Fibroblast of lung (primary cell): ENCODE measurements at regions not wholly inside any gene's neighbourhood (a gene's known extent, or its start where the extent isn't known, plus 50 kb on each side); places are given as distances from the start of the nearest gene placed in this dataset.

Experiments used
- DNase-seq, 2 donors: peaks; one replicate each; pipeline versions ENCODE4 v3.0.0 to v3.0.0-alpha.2; 2010; ENCODE audit warnings: low read depth in 2 of 2
- H2AFZ ChIP-seq: 2 replicates; pipeline ENCODE4 v1.5.1; 2012; ENCODE audit warnings: low read length, control low read depth, inconsistent platforms
- H3K27ac ChIP-seq: 2 replicates; pipeline ENCODE4 v1.5.1; 2011; ENCODE audit warnings: low read length, control low read depth; ENCODE audit not compliant: insufficient read depth
- H3K27me3 ChIP-seq: 2 replicates; pipeline ENCODE4 v1.5.1; 2011; ENCODE audit warnings: mild to moderate bottlenecking, low read length; ENCODE audit not compliant: control insufficient read depth, insufficient read depth
- H3K36me3 ChIP-seq: 2 replicates; pipeline ENCODE4 v1.5.1; 2011; ENCODE audit warnings: low read length; ENCODE audit not compliant: control insufficient read depth, insufficient read depth
- H3K4me1 ChIP-seq: 2 replicates; pipeline ENCODE4 v1.5.1; 2011; ENCODE audit warnings: low read length; ENCODE audit not compliant: control insufficient read depth, insufficient read depth; ENCODE audit errors: extremely low read depth
- H3K4me2 ChIP-seq: 2 replicates; pipeline ENCODE4 v1.5.1; 2011; ENCODE audit warnings: low read length, control low read depth; ENCODE audit not compliant: insufficient read depth; ENCODE audit errors: extremely low read depth
- H3K4me3 ChIP-seq, 4 experiments: fragments of 200-600 bp in 1 of 4; sonication (generic) in 1 of 4; replicated peaks in 1 of 4; 2 replicates each; pipeline ENCODE4 v1.5.1; 2011 to 2016; ENCODE audit warnings: low read length in 4 of 4, low read depth in 3 of 4, mild to moderate bottlenecking in 3 of 4, control low read depth in 2 of 4, inconsistent platforms in 1 of 4, mixed read lengths in 1 of 4; ENCODE audit not compliant: insufficient read depth in 1 of 4; ENCODE audit errors: control extremely low read depth in 1 of 4
- H3K79me2 ChIP-seq: 2 replicates; pipeline ENCODE4 v1.5.1; 2012; ENCODE audit warnings: mild to moderate bottlenecking, low read length, inconsistent platforms; ENCODE audit not compliant: control insufficient read depth, insufficient read depth
- H3K9ac ChIP-seq: 2 replicates; pipeline ENCODE4 v1.5.1; 2011; ENCODE audit warnings: mild to moderate bottlenecking, low read length, control low read depth; ENCODE audit not compliant: insufficient read depth
- H3K9me3 ChIP-seq: 2 replicates; pipeline ENCODE4 v1.5.1; 2012; ENCODE audit warnings: low read depth, low read length; ENCODE audit not compliant: control insufficient read depth, insufficient read depth
- H4K20me1 ChIP-seq: 2 replicates; pipeline ENCODE4 v1.5.1; 2011; ENCODE audit warnings: low read length; ENCODE audit not compliant: control insufficient read depth, insufficient read depth; ENCODE audit errors: extremely low read depth
- CTCF ChIP-seq, 2 donors: IDR thresholded peaks in 1 of 2; conservative IDR thresholded peaks in 1 of 2; 1 replicate in 1 of 2; 2 replicates in 1 of 2; pipeline ENCODE4 v1.5.1; 2011 to 2012; ENCODE audit warnings: low read length in 2 of 2, control low read depth in 1 of 2, inconsistent platforms in 1 of 2, low read depth in 1 of 2, mild to moderate bottlenecking in 1 of 2
- EZH2 ChIP-seq: IDR thresholded peaks from 2 replicates; pipeline ENCODE4 v1.5.1; 2012; ENCODE audit warnings: low read length, control low read depth, mild to moderate bottlenecking; ENCODE audit errors: missing control alignments

DNA sequence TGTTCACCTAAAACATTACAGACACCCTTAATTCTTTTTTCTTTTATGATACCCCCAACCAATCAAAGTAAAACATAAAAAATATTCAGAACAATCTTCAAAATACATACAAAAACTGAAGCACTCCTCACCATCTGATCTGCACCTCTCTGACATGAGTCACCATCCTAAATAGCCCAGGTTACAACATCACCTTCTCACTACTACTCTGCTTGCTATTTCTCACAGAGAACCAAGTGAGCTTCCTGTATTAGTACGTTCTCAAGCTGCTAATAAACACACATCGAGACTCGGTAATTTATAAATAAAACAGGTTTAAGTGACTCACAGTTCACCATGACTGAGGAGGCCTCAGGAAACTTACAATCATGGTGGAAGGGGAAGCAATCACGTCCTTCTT is 183.5 kb downstream of the CBLN2 start:
- Histone ChIP-seq H3K9me3 (no peaks in the 10 kb centered on the region), H3K79me2 (no peaks in the 10 kb centered on the region), H3K4me1 (no peaks in the 10 kb centered on the region), H3K27me3 (no peaks in the 10 kb centered on the region), H2AFZ (no peak overlapping the region), H4K20me1 (no peaks in the 10 kb centered on the region), H3K36me3 (no peaks in the 10 kb centered on the region), H3K9ac (no peak overlapping the region), H3K27ac (no peak overlapping the region), H3K4me2 (no peak overlapping the region), H3K4me3 (no peak overlapping the region)
- TF ChIP-seq EZH2 (no peak), CTCF (conservative IDR thresholded peaks at IDR 0.05 in 1 of 2, IDR thresholded peaks at IDR 0.05 in 1 of 2; ENCODE audit: low read depth in 1 of 2, low read length in 2 of 2) (no peak)
- DNase-seq = no peak

- Histone ChIP-seq H3K4me2 (no peak overlapping the region), H3K27me3 (no peaks in the 10 kb centered on the region), H3K79me2 (no peaks in the 10 kb centered on the region), H3K36me3 (no peaks in the 10 kb centered on the region), H3K4me1 (no peaks in the 10 kb centered on the region), H3K9ac (no peak overlapping the region), H3K27ac (no peak overlapping the region), H2AFZ (no peak overlapping the region), H3K9me3 (no peaks in the 10 kb centered on the region), H3K4me3 (no peak overlapping the region), H4K20me1 (no peaks in the 10 kb centered on the region)
- peak in 1 of 2 donors; percentile 11 for DNase-seq
- TF ChIP-seq CTCF (conservative IDR thresholded peaks at IDR 0.05 in 1 of 2, IDR thresholded peaks at IDR 0.05 in 1 of 2; ENCODE audit: low read depth in 1 of 2, low read length in 2 of 2) = no peak
- no peak for TF ChIP-seq EZH2
Observed at GRCh38 chr18:72342933-72343332, 201.2 kb downstream of the CBLN2 start.

DNA sequence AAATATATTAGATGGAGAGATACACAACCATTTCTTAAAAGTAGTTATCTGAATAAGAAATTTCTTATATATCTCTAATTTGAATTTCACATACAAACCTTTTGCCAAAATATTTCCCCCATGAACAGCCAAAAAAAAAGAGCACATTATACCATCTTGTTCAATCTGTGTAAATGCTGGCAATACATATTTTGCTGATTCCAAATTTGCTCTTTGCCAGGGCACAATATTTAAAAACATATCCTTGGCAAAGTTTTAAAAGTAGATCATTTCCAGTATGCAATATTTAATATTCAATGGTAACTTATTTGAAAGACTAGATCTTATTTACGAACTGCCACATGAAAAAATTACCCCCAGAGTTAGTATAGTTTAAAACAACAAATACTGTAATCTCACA is 204.2 kb downstream of the CBLN2 start:
- no peak overlapping the region for H3K4me2 ChIP-seq
- DNase-seq = no peak
- H3K79me2 ChIP-seq = no peaks in the 10 kb centered on the region
- H3K4me3 ChIP-seq = no peak overlapping the region
- H3K27ac ChIP-seq = no peak overlapping the region
- no peaks in the 10 kb centered on the region for H3K27me3 ChIP-seq
- no peaks in the 10 kb centered on the region for H3K4me1 ChIP-seq
- H3K9ac ChIP-seq = no peak overlapping the region
- no peak overlapping the region for H2AFZ ChIP-seq
- no peaks in the 10 kb centered on the region for H3K36me3 ChIP-seq
- H4K20me1 ChIP-seq = no peaks in the 10 kb centered on the region
- H3K9me3 ChIP-seq = no peaks in the 10 kb centered on the region
- TF ChIP-seq CTCF (conservative IDR thresholded peaks at IDR 0.05 in 1 of 2, IDR thresholded peaks at IDR 0.05 in 1 of 2; ENCODE audit: low read depth in 1 of 2, low read length in 2 of 2) = no peak
